Stimulated activated CD4-positive, alpha-beta T cell treated with anti-CD3 and anti-CD28 coated beads, Interleukin-4, amount 100 ng/mL, for 1 hour (primary cell): ENCODE measurements at regions not wholly inside any gene's neighbourhood (a gene's known extent, or its start where the extent isn't known, plus 50 kb on each side); places are given as distances from the start of the nearest gene placed in this dataset.
"Not testable (repeated sequence)": the region's sequence is repeated elsewhere in the genome, so short reads cannot be mapped to it uniquely, and the experiment has no call there.

Experiments
- DNase-seq: peaks from one replicate; pipeline ENCODE4 v3.0.0-alpha.2; 2020

DNA sequence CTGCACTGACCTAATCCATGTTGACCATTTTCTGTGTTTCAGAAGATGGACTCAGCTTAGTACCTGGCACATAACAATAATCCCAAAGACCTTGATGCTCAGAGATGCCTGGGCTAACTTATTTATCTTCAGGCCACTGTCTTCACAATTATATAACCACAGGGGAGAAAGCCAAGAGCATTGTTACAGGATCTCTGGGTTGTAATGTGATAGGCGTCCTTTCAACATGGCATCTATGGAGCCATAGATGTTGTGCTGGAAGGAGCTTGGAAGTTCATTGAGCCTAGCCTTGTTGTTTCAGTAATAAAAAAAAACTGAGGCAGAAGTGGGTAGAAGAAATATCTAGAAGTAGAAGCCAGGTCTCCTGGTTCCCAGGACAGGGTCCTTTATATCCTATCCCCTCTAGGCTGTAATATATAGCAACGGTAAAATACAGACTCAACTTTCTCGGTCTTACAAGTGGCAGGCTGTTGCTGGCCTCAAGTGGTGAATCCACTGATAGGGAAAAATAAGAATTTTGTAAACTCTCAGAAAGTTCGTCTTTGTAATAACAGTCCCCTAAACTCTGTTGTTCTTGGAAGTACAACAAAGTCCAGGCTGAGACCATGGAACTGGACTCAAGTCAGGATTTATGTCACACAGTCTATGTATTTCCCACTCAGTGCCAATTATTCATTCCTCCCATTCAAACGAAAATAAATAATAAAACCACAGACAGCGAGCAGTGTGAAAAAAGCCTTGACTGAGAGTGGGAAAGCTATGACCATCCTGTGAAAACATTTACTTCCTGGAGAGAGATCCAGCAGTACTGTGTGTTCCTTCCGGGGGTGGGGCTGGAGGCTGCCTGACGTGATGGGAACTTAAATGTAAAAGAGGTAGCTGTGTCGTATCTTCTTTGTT, 277.6 kb downstream of the REEP3 start:
- DNase-seq: no peak

DNA sequence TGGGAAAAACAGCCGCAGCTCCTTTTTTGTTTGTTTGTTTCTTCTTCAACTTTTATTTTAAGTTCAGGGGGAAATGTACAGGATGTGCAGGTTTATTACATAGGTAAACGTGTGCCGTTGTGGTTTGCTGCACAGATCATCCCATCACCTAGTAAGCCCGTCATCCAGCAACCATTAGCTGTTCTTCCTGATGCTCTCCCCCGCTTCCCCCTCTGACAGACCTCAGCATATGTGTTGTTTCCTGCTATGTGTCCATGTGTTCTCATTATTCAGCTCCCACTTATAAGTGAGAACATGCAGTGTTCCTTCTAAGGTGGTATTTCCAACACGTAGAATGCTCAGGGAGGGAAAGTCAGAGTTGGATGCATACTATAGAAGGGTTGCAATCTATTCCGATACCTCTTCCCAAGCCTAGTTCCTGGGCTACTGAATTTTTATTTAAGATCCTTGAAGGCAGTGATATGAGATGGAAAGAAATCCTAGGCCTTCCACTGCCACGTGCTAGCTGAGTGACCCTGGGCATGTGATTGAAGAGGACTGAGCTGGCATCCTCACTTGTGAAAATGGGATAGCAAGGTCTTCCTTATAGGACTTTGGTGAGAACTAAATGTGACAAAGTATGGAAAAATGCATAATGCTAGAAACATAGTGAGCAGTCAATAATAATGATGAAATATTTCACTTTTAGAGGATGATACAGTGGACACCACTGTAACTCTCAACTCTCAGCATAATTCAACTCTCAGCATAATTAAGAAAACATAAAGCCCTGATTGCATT, 278.5 kb downstream of the REEP3 start:
- no peak for DNase-seq

DNA sequence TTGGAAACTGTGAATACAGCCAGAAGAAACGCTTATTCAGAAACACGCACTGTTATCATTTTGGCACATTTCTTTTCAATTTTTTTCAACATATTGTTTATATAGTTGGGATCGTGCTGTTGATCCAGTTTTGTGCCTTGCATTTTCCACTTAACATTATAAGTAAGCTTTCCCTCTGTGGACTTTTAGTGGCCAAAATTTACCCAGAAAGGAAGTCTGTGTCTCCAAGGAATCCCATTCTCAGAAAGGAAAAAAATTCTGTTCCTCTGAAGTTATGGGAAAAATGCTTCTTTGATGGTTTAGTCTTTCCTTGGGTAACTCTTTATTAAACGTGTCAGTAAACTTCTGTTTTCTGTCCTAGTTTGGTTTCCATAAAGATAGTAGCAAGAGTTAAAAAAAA, 280.0 kb downstream of the REEP3 start:
- DNase-seq: no peak

DNA sequence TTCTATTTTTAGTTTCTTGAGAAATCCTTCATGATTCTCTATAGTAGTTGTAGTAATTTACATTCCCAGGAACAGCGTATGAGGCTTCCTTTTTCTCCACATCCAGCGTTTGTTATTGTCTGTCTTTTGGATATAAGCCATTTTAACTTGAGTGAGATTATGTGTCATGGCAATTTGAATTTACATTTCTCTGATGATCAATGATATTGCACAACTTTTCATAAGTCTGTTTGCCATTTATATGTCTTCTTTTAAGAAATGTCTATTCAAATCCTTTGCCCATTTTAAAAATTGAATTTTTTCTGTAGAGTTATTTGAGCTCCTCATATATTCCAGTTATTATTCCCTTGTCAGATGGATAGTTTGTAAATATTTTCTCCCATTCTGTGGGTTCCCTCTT, 285.1 kb downstream of the REEP3 start:
- DNase-seq: no peak

DNA sequence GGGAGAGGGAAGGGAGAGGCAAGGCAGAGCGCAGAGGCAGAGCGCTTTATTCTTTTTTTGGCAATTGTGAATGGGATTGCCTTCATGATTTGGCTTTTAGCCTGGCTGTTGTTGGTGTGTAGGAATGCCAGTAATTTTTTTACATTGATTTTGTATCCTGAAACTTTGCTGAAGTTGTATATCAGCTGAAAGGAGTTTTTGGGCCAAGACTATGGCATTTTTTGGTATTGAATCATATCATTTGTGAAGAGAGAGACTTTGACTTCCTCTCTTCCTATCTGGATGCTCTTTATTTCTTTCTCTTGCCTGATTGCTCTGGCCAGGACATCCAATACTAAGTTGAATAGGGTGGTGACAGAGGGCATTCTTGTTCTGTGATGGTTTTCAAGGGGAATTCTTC, 291.3 kb downstream of the REEP3 start:
- DNase-seq: no peak

DNA sequence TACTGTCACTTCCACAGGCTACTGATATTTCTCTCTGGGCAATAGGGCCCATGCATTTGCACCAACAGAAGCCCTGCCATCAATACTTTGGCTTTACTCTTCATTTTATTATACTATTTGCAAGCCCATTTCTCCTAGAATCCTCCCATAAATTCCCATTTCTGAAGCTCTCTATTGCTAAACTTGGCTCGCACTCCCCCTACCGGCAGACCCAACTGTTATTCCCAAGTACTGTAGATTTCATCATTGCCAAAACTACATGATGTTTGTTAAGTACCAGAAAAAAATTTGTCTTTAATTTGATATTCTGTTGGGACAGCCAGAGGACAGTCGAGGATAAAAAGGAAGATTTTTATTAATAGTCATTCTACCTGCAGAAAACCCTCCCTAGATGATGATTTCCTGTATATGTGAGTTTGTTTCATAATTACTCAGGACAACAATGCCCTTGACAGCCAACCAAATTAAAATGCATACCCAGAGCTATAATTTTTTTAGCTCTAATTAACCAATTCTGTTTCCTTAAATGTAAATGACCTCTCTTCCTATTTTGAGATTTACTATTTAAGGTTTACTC, 298.6 kb downstream of the REEP3 start:
- peak; percentile 13 for DNase-seq

DNA sequence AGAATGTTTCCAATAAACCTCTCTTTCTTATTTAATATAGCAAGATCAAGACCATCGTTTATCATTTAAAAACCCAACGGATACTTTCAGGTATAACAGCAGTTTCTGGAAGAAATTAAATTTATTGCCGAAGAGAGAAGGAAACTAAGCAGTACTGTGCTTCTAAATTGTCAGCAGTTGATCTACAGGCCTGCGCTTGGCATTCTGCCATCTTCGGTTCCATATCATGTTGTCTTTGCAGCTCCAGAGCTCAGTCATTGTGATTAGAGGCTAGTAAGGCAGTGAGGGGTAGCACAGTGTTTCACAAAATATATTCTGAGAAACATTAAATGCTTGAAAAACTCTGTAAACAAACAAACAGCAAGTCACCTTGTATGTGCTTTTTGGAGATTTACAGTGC, 301.3 kb downstream of the REEP3 start:
- DNase-seq: no peak

DNA sequence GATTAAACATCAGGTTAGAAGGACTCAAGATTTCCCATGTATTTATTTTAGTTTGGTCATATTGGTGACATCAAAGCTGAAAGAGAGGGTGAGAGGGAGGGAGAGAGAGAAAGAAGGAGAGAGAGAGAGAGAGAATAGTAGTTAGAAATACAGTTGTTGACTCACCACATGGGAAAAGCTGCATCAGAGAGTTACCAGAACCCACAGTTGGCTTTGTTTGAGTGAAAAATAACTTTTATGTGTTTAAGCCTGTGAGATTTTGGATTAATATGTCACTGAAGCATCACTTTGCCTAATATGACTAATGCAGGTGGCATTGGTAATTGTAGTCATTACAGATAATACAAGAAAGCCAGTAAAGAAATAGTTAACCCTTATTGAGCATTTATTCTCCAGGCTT, 303.9 kb downstream of the REEP3 start:
- no peak for DNase-seq

DNA sequence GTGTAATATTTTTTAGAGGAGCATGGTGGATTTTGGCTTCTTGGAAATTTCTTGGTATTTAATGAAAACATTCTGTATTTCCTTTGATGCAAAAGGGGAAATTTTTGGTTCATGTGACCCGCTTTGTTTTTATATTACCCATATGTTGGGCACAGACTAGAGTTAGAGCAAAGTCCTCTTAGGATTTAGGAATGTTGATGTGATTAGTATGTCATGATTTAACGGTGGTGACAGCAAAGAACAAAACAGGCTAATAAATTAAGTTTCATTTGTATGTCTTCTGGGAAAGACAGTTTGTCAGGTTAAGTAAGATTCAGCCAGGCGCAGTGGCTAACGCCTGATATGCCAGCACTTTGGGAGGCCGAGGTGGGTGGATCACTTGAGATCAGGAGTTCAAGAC, 304.6 kb downstream of the REEP3 start:
- no peak for DNase-seq

DNA sequence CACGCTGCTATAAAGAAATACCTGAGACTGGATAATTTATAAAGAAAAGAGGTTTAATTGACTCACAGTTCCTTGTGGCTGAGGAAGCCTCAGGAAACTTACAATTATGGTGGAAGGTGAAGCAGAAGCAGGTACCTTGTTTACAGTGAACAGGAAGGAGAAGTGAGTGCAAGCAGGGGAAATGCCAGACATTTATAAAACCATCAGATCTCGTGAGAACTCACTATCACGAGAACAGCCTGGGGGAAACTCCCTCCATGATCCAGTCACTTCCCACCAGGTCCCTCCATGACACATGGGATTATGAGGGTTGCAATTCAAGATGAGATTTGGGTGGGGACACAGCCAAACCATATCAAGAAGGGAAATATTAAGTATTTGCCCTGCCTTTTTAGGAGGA, 305.8 kb downstream of the REEP3 start:
- not testable (repeated sequence) for DNase-seq

DNA sequence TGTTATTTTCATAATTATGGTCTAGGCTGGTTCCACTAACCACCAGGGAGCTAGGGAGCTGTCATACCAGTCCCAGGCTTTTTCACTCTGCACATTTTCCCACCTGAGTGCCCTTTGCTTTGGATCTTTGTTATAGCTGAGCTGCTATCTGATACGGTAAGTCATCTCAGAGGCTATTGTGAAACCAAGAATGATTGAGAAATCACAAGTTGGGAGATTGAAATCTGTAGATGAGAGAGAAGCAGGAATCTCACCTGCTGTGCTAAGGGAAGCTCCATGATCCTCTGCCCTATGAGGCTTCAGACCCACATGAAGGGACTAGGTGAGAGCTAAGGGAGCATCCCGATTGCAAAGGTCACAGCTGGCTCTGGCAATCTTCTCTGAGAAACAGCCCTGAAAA, 307.8 kb downstream of the REEP3 start:
- DNase-seq: no peak

DNA sequence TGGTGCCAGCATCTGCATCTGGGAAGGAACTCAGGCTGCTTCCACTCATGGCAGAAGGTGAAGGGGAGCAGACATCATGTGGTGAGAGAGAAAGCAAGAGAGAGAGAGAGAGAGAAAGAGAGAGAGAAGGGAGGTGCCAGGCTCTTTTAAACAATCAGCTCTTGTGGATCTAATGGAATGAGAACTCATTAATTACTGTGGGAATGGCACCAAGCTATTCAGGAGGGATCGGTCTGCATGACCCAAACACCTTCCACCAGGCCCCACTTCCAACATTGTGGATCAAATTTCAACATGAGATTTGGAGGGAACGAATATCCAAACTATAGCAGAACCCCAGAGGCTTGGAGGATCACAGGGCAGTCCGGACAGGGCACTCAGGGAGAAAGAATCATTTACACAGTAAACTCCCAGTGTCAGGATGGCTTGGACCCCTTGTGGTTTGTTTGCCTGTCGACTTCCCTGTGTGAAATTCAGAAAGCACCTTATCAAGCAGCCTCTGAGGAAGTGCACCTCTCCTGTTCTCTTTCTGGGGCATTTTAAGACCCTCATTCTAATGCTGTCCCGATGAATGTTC, 308.5 kb downstream of the REEP3 start:
- DNase-seq: no peak

DNA sequence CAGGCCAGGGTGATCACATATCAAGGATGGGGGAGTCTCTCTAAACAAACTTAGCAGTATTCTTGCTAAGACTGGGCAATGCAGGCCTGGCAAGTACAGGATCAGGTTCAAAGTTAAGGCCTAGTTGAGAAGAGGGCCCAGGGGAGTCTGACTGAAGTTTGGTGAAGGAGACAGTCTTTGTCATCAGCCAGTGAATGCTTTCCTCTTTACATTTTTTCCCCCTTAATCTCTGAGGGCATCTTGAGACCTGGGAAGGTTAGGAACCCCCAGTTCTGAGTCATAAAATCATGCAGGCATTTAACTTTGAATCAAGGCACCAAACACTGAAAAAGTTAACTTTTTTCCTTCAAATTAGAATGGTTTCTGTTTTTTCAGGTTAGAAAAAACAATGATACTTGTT, 311.5 kb downstream of the REEP3 start:
- DNase-seq: no peak

DNA sequence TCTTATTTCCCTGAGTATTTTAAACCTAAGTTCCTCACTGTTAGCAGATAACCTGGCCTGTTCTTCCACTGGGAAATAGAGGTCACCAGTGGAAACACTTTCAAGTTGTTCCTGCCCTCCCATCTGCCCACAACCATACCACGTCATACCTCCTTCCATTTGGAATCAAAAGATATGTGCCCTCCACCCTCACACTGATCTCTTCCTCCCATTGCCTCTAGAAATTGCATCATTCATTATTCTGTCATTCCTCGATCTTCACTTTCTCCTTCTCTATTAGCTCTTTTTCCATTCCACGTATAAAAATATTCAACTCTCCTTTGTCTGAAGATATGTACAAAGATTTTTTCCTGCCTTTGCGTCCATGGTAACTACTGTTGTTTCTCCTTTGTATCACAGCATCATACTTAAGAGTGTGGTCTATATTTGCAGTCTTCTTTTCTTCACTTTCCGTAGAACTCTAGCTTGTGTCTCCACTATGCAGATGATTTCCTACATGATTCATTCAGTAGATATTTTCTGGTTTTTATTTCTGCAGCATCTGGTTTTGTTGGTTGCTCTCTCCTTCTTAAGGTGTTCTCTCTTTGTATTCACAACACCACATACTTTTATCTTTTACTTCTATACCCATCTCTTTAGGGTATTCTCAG, 312.3 kb downstream of the REEP3 start:
- no peak for DNase-seq

DNA sequence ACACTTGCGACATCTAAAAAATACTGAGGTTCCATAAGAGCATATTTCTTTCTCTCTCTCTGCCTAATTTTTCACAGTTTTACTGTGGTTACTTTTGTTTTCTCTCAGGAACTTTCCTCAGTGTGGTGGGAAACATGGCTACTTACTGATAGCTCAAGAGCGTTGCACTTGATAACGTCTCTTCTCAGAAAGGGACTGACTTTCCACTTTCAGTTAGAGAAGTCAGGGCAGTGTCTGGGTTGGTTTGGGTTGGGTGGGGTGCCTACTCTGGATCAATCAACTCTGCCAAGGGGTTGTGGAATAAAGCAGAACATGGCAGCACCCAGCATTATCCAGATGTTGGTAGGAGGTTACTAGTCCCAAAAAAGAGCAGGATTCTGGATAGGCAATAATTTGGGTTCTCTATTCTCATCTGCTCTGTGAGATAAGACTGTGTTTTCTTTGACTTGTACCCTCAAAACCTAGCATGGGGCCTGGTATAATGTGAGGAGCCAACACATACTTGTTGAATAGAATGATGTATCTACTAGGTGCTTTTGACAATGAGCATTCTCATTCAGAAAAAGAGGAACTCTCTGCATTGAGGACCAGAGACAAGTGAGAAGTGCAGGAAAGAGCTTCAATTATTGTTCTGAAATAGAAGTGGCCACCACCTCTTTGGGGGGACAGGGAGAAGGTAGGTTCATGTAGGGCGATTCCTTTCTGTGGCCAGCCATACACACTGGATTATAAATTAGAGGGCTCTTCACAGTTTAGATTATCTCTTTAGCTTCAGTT, 315.7 kb downstream of the REEP3 start:
- no peak for DNase-seq

DNA sequence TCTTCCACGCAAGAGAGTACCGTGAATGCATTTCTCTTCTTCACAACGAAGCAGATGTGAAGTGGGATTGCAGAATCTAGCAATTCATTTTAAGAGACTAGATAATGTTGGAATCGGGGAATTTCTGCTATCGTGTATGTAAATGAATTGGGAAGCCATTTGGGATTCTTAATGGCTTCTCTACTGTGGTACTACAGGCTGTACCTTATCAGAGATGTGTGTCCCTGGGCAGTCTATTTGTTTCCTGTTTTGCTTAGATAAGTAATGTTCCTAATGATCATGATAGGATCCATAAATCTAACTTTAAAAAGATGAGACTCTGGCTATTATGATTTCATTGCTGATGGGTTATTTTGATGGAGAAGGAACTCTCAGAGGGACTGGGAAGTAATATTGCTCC, 320.6 kb downstream of the REEP3 start:
- no peak for DNase-seq

DNA sequence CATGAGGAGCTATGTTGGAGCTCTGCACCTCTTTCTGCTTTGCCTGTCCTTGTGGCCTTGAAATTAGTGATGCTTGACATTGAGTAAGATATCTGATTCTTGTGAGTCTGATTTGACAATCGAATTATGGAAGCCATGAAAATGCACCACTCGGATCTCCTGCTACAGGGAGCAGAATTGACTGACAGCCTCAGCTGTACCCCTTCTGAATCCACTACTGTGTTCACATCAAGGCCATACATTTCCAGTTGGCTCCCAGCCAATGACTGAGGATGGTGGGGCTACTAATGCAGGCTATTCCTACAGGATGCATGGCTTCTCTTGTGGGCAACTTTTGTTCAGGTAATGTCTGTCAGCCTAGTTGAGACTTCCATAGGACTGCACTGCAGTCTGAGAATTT, 321.9 kb downstream of the REEP3 start:
- no peak for DNase-seq

DNA sequence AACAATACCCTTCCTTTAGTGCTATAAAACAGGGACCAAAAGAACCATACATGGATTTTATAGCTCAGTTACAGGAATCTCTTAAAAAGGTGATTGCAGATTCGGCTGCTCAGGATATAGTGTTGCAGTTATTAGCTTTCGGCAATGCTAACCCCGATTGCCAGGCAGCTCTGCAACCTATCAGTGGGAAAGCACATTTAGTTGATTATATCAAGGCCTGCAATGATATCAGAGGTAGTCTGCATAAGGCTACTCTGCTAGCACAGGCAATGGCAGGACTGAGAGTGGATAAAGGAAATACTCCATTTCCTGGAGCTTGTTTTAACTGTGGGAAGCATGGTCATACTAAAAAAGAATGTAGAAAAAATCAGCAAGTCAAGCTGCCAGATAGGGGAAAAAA, 327.7 kb downstream of the REEP3 start:
- DNase-seq: not testable (repeated sequence)

DNA sequence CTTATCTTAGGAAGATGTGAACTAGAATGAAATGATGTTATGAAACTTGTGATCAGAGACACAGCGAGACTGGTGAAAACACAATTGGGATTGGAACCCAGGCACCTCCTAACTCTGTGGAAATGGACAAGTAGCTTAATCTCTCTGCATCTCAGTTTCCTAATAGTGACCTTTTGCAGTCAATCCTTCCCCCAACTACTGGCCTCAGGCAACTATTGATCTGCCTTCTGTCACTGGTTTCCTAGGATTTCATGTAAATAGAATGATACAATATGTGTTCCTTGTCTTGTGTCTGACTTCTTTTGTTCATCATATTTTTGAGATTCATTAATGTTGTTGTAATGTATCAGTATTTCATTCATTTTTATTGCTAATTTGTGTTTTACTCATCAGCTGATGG, 341.7 kb downstream of the REEP3 start:
- no peak for DNase-seq

DNA sequence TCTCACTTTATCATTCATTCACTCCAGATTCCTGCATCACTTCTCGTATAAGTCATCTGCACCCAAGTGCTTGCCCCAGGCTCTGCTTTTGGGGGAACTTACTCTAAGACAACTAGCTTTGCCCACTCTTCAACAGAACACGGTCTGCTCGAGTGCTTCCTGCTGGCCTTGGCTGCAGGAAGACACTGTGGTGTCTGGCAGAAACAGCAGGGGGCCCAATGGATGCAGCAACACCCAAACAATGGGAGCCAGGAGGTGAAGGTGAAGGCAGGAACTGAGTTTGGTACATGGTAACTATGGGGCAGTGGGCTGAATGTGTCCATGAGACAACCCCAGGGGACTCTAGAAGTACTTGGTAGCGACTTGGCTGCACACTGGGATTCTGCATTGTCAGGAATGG, 344.0 kb downstream of the REEP3 start:
- DNase-seq: no peak

DNA sequence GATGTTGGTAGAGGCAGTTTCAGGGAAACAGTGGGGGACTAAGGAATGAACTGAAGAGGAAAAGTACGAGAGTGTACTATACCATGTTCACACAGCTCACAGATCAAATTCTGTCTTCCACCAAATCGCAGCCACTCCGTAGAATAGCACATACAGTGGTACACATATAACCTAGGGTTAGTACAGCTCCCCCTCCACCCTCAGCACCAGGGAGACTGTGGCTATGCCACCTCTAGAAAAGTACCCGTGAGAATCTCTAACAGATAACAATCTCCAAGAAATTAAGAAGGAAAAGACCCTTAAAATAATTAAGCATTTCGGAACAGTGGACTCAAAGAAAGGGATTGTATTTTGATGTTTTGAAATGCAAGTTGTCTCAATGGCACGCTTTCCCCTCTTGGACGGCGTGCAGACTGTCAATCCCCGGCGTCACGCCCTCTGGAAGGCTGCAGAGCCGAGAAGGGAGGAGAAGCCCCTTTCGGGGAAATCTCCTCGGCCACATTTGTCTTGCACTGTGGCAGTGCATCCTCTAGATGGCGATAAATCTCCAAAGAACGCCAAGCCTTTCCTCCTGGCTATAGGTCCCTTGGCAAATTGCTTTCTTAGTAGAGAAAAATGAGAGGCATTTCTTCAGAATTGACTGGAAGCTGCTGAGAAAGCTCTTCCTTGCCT, 345.0 kb downstream of the REEP3 start:
- peak; percentile 32 for DNase-seq

DNA sequence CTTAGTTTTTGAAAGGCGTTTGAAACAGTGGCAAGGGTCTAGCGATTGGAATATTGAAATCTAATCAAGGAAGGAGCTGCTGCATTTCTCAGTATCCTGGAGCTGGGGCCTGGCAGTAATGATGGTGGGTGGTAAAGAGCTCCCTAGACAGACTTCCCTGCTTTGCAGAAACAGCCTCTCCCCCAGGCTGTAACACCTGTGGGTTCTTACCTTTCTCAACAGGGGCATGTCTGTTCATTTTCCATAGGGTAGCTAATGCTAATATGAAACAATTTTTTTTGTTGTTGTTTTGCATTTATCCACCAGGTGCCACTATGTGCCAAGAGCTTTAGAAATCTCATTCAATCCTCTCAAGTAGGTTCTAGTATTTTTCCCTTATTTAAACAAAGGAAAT, 345.5 kb downstream of the REEP3 start:
- no peak for DNase-seq
